ENCODE measurements at regions not wholly inside any gene's neighbourhood (a gene's known extent, or its start where the extent isn't known, plus 50 kb on each side); places are given as distances from the start of the nearest gene placed in this dataset.

DNA sequence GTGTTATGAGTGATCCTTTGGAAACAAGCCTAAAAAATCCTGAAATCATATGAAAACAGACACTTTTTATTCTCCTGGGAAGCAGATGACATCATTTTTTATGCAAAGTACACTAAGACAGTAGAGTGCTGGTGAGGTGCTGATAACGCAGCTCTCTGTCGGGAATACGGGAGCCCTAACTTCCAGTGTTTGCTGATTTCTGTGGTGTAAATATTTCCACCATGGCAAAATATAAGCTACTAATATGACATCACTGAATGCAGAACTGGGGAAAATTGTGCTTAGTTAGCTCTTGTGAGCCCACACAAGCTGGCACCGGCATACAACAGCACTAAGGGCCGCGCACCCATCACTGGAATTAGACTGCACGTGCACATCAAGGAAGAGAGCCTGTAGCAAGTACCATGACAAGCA is 82.6 kb downstream of the FAM76B start:
- Mint-ChIP-seq H3K36me3 (ENCODE audit: insufficient read depth in 1 of 3, low read depth in 3 of 3) (no peaks in the 10 kb centered on the region), H3K27me3 (ENCODE audit: low read depth) (no peaks in the 10 kb centered on the region), H3K9me3 (no peaks in the 10 kb centered on the region), H3K27ac (no peak overlapping the region), H3K4me3 (no peak overlapping the region), H3K4me1 (peaks cover 2 to 5% of the 10 kb centered on the region in 2 experiments; a peak in 2 of 4 replicates)
- Histone ChIP-seq H3T11ph (ENCODE audit: low read length) (no peak overlapping the region), H3K9me3 (ENCODE audit: control insufficient read depth, low read depth, low read length) (no peaks in the 10 kb centered on the region), H2BK20ac (ENCODE audit: low read depth, low read length, poor library complexity, severe bottlenecking) (no peak overlapping the region), H2AFZ (ENCODE audit: low read length) (no peak overlapping the region), H3K9ac (ENCODE audit: extremely low read depth, insufficient read length, low read length) (no peak overlapping the region), H3K4me1 (ENCODE audit: insufficient read depth, low read length) (no peaks in the 10 kb centered on the region), H3K79me1 (ENCODE audit: insufficient read depth, low read depth, low read length, poor library complexity, severe bottlenecking) (no peaks in the 10 kb centered on the region), H2AK5ac (ENCODE audit: insufficient read length, low read length) (no peak overlapping the region), H3K79me2 (ENCODE audit: insufficient read depth, low read length) (no peaks in the 10 kb centered on the region), H3K56ac (ENCODE audit: insufficient read length, low read depth, low read length) (no peak overlapping the region), H2BK15ac (ENCODE audit: low read depth, low read length) (no peak overlapping the region), H2BK120ac (ENCODE audit: low read depth, low read length, poor library complexity, severe bottlenecking) (no peak overlapping the region), H3K27me3 (ENCODE audit: insufficient read depth, low read length) (no peaks in the 10 kb centered on the region), H3K27ac (ENCODE audit: insufficient read length, low read depth, low read length) (no peak overlapping the region), H2BK12ac (ENCODE audit: insufficient read length, low read depth, low read length) (no peak overlapping the region), H3K23me2 (ENCODE audit: insufficient read length, low read depth, low read length, poor library complexity, severe bottlenecking) (no peaks in the 10 kb centered on the region), H4K91ac (ENCODE audit: insufficient read length, low read depth, low read length) (no peak overlapping the region), H4K5ac (ENCODE audit: insufficient read length, low read depth, low read length) (no peak overlapping the region), H2BK5ac (ENCODE audit: insufficient read length, low read length) (no peak overlapping the region), H3K18ac (ENCODE audit: insufficient read length, low read depth, low read length) (no peak overlapping the region), H3K4ac (ENCODE audit: low read depth, low read length) (no peak overlapping the region), H3K14ac (ENCODE audit: insufficient read depth, low read length) (no peak overlapping the region), H4K20me1 (ENCODE audit: control insufficient read depth, insufficient read depth, insufficient read length) (no peaks in the 10 kb centered on the region), H3K4me2 (ENCODE audit: insufficient read depth, insufficient read length, low read length) (no peak overlapping the region), H4K8ac (replicated peaks; ENCODE audit: insufficient read length, low read depth, low read length) (no peak overlapping the region), H3K23ac (ENCODE audit: insufficient read length, low read depth, low read length) (no peak overlapping the region)
- no peak for DNase-seq
- no CpG with 5 or more reads among the region's 7 CpGs for WGBS (ENCODE audit: extremely low coverage, insufficient read length, low lambda C conversion rate)
- TF ChIP-seq, protein P1, sequence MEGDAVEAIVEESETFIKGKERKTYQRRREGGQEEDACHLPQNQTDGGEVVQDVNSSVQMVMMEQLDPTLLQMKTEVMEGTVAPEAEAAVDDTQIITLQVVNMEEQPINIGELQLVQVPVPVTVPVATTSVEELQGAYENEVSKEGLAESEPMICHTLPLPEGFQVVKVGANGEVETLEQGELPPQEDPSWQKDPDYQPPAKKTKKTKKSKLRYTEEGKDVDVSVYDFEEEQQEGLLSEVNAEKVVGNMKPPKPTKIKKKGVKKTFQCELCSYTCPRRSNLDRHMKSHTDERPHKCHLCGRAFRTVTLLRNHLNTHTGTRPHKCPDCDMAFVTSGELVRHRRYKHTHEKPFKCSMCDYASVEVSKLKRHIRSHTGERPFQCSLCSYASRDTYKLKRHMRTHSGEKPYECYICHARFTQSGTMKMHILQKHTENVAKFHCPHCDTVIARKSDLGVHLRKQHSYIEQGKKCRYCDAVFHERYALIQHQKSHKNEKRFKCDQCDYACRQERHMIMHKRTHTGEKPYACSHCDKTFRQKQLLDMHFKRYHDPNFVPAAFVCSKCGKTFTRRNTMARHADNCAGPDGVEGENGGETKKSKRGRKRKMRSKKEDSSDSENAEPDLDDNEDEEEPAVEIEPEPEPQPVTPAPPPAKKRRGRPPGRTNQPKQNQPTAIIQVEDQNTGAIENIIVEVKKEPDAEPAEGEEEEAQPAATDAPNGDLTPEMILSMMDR (conservative IDR thresholded peaks at IDR 0.05) = no peak
